Cortex of kidney (tissue), 1 donor: ENCODE measurements at regions not wholly inside any gene's neighbourhood (a gene's known extent, or its start where the extent isn't known, plus 50 kb on each side); places are given as distances from the start of the nearest gene placed in this dataset.
"Not testable (repeated sequence)": the region's sequence is repeated elsewhere in the genome, so short reads cannot be mapped to it uniquely, and the experiment has no call there.

ENCODE experiments used
- DNase-seq: peaks from one replicate; lab custom pipeline; 2025; lab: John Stamatoyannopoulos, UW

DNA sequence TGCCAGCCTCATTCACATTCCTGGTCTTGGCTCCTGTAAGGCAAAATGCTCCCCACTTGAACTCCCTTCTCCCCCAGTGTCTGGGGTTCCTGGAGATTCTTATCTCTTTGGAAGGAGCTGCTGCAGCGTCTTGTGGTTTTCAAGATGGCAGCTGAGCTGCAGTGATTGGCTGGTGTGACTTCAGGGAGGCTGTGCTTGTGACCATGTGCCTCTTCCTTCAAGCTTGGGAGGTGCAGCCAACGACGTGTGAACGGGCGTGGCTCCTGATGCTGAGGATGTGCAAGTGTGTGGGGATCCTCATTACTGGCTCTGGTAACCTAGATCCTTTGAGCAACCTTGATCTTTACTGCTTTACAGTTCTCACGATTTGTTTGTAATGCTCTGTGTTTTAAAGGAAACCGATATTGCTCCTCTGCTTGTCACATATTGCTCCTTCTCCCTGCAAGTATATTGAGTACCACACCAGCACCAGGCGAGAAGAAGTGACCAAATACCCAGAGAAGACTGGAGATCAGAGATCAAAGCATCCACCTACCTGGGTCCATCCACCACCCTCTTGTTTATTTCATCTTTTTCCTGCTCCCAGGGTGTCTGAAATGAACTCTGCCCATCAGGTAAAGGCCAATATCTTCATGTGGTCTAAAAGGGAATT lies 208.5 kb downstream of the FGF9 start:
- DNase-seq: no peak

DNA sequence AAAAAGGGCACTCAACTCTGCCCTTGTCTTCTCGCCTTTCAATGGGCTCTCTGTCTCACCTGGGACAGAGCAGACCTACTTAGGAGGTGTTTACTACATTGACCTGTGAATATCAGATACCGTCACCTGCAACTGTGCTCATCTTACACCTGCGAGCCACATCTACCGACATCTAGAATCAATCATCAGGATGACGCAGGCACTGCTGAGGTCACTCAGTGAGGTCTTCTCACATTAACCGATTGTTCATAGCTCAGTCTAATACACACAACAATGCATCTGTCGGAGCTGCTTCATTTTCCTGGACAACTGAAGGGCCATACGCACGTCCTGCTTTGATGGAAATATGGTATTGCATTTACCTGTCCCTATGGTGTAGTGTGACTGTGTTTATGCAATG lies 211.9 kb downstream of the FGF9 start:
- DNase-seq: no peak

DNA sequence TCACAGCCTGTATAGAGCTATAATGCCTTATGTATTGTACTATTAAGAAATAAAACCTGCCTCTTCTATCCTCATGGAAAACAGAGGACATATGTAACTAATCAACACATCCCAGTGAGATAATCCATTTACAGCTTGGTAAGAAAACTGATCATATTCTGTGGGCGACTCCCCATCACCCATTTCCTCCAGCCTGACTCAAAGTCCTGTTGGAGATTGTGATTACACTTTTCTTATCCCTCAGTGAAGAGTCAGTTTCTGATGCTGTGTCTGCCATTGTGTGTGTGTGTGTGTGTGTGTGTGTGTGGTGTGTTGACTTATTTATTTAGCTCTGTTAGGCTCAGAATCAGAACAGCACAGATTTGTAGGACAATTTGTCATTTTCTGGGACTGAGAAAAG lies 212.8 kb downstream of the FGF9 start:
- DNase-seq: no peak

DNA sequence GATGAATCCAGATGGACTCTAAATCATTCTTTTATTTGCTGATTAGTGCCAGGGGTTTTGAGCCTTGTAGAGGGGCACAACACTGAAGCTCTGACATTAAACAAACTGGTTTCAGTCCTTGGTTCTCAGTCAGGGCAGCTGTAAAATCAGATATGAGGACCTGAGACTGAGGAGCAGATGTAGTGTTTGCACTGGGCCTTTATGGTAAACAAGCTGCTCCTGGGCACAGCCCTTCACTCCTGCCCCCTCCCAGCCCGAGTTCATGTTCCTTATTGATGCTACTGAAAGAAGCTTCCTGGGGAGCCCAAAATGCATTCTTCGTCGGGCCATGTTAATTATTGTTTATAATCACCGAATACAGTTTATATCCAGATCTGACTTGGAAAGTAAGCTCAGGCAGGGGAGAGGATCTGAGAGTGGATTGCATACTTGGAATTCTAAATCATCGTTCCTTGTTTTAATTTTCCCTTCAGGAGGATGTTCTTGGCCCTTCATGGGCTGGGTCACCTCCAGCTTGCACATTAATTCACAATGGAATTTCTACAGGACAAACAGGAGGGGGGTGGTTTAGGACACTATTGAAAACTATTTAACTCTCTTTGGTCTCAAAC lies 213.5 kb downstream of the FGF9 start:
- no peak for DNase-seq

DNA sequence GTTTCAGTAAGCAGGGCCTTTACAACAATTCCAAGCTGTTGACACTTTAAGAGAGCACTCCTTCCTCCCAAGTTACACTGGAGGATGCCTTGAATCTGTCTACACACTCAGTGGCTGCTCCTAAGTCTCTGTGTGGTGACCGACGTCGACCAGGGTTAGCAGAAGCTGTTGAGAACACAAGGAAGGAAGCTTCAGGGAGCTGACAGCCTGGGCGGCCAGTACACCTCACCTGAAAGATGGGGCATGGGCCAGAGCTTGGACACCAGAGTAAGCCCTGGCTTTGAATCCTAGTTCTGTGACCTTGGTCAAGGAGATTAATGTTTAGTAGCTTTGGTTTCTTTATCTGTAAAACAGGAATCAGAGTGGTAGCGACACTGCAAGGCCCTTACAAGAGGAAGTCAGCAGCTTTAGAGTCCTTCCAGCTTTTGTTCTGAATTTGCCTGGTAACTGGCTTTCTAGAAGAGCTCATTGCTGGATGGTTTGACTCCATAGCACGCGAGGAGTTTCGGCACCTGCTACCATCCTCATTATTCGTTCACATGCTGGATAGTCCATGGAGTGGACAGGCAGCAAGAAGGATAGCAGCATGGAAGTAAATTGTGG lies 214.2 kb downstream of the FGF9 start:
- DNase-seq: no peak

DNA sequence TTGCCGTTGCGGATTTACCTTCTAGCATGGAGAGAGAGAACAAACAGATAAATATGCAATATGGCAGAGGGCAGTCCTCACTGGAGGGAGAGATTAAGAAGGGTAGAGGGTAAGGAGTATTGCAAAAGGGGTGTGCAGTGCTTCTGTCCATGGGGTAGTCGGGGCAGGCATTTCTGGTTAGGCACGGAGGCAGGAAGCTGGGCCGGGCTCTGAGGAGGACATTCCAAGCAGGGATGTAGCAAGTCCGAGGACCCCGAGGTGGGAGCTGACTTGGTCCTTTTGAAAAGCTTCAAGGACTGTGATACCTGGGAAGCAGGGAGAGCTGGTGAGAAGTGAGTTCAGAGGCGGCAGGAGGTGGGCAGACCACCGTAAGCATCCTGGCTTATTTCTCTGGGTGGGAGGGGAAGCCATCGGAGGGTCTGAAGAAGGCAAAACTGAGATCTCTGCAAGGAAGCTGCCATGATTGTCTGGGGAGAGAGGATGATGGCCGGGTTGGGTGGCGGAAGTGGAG lies 214.9 kb downstream of the FGF9 start:
- DNase-seq: no peak

DNA sequence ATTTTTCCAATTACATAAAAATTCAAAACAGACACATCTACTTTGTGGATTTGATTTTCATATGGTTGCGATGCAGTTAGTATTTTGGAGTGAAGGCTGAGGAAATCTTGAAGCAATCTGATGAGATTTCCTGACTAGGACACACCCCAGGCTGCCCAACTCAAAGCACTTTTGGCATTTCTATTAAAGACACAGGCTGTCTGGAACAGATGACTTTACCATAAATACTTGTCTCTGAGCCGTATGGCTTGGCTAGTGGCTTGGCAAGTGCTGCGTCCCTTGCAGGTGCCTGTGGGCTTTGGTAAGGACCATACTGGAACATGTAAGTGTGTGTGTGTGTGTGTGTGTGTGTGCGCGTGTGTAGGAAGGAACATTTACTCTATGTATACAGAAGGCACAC lies 218.8 kb downstream of the FGF9 start:
- no peak for DNase-seq

DNA sequence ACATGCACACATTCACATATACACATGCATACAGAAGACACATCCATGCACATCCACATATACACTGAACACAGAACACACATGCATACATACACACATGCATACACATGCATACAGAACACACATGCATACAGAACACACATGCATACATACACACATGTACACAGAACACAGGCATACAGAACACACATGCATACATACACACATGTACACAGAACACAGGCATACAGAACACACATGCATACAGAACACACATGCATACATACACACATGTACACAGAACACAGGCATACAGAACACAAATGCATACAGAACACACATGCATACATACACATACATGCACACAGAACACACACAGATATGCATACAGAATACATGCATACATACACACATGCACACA lies 219.3 kb downstream of the FGF9 start:
- not testable (repeated sequence) for DNase-seq

DNA sequence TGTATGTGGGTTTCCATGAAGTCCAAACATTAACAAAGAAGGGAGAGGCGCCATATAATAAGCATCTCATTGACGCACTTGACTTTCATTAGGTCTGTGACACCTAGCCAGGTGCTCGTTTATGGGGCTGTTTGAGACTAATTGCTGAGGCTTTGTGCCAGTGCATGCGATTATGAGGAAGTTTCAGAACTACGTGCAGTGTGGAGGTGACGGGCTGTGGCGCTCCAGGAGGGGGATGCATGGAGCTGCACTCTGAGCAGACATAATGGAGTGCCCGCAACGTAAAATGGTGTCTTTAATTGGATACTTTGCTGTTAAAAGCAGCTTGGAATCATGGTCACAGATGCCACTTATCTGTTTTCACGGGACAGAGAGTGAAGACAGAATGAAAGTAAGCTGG lies 223.2 kb downstream of the FGF9 start:
- no peak for DNase-seq

DNA sequence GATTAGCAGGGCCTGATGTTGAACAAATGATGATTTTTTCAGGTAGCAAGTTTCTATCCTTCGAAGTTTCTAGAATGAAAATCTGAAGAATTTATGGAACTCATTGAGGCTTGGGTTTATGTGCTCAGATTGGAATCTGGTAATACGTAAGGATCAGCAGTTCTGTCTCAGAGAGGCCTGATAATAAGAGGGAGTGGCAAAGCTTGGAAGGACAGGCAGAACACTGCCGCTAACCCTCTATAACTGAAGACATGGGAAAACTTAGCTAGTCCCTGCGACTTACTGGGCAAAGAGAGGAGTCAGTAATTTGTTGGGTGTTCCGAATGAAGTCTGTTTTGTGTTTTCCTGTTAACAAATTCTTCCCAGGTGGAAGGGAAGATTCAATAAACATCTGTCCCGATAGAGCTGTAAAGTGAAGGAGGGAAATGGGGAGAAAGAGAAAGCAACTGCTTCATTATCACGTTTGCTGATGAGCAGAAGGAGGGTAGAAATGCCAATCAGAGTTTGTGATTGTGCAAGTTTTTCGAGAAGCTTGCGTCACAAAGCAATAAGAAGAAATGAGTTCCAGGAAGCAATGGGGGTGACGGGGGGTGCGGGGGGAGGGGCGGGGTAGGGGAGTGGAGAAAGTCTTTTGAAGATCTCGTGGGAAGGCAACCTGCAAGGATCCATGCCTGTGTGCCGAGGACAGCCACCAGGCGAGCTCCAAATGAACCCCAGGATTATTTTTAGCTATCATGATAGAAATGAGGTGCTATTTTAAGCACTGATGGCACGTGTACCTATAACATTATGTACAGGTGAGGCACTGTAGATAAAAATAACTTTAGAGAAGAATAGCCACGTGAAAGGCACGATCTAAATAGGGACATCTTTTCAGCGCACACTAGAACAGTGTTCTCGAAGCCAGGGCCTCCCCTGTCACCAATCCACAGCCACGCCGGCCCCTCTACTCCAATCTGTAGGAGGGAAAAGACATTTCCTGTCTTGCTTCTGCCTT lies 224.1 kb downstream of the FGF9 start:
- no peak for DNase-seq

DNA sequence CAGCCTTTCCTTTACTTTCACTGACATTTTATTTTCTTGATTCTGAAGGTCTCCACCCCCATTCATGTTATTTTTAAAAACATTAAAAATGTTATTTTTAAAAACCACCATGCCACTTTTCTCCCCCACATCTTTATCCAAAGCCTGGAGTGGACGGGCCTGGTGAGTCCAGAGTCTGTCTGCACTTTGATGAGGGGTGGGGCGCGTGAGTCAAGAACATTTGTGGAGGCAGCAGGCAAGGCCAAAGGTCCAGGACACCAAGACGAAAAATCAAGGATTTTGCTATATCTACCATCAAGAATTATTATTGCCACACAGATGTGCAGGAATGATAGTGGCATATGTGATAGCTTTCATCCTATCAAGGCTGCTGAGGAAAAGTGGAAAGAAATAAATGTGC lies 224.9 kb downstream of the FGF9 start:
- DNase-seq: no peak

DNA sequence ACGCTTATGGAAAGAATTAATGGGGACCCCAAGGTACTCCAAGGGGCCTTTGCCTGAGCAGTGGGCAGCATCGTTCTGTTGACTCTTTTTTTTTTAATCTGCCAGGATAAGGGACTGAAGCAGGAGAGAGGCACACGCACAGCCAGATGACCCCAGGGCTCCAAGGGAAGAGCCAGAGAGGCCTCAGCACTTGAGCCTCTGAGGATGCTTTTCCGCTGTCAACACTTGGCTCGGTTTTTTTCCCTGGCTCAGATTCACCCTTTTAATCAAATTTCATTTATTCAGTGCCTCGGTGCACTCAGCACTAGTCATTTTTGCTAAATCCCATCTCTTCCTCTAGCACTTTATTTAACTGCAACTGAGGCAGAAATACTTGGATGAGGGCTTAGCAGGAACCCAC lies 226.3 kb downstream of the FGF9 start:
- DNase-seq: no peak

DNA sequence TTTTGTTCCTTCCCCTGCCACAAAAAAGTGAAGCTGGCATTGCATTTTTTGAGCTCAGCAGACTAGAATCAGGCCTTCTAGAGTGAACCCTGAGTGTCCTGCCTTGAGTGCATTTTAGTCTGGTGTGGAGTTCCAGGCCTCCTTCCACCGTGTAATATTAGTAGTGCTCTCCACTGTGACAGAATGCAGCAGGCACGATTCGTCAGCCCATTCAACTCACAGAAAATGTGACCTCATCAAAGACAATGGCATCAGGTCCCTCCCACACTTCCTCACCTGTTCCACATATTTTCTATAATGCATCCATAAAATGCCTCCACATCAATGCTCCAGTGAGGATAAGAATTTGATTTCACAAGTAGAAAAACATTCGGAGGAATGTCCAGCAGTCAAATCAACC lies 227.6 kb downstream of the FGF9 start:
- no peak for DNase-seq

DNA sequence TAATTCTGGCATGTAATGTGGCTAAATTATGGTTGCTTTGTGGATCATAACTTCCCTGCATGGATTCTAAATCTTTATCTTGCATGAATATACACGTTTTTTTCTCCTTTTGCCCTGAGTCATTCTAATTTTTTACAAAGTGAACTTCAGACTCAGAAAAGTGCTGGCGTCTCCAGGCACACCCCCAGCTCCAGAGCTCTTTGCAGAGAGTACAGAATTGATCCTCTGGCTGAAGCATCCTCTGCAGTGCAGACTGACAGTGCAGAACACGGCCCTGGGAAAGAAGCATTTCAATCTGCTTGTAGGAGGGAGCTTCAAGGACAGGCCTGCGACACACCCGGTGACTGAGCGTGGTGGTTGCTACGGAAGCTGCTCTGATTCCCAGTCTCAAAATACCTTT lies 228.1 kb downstream of the FGF9 start:
- no peak for DNase-seq

DNA sequence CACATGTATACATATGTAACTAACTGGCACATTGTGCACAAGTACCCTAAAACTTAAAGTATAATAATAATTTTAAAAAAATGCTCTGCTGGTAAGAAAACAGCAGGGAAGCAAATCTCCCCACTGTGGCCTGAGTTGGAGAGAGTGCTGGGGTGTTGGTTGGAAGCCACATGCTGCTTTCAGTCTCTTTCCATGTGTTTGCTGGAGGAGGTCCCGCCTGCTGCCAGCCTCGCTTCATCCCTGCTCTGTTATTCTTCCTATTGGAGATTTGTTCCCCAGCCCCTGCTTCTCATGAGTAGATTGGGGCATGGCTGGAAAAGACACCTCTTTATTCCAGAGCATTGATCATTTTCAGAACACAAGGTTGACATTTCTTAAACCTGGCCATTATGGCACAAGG lies 230.5 kb downstream of the FGF9 start:
- no peak for DNase-seq

DNA sequence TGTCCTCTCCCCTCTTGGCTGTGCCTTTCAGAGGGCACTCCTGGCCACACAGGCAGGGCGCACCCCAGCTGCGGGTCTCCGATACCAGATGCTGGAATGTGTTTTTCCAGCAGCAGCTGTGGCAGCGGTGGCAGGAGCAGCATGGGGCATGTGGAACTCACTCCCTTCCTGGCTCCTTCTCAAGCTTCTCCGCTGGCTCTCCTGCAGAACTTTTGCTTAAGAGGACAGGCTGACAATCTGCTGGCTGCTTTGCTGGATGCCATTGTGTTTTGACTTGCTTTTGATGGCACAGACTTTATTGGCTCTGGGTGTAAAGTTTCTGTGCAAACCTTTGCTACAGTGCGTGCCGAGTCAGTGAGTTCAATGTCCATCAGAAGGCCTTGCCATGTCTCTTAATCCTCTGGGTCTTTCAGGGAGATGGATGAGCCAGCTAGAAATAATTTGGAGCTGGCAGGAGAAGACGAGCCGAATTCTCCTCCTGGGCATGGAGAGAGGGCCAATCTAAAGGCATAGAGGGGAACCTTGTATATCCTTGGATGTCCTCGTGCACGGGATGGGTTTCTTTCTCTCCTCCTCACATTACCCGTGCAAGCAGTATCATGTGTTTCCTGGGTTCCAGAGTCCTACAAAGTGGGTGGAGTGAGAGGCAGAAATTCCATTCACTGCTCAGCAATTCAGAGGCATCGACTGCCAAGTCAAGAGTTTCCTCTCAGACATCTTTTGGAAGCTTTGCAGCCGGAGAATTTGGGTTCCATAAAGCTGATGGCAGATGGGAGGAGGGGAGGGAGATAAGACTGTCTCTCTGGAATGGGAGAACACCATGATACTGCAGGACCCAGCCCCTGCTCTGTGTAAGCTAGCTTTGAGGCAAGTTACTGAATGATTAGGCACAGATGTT lies 231.2 kb downstream of the FGF9 start:
- no peak for DNase-seq

DNA sequence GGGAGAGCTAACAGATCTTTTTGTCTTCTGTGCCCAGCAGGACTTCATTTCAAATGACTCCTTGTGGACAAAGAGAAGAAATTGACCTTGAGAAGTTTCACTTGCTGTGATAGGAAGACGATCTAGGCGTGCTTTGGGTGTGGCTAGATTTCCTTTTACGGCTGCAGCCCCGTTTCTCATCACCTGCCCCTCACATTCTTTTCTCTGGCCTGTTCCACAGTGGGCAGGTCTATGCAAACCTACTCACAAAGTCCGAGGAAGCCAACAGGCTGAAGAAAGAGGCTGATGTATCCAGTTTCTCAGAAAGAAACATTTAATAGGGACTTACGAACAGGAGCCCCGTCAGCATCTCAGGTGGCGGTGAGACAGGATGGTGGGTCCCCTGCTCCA lies 231.8 kb downstream of the FGF9 start:
- no peak for DNase-seq

DNA sequence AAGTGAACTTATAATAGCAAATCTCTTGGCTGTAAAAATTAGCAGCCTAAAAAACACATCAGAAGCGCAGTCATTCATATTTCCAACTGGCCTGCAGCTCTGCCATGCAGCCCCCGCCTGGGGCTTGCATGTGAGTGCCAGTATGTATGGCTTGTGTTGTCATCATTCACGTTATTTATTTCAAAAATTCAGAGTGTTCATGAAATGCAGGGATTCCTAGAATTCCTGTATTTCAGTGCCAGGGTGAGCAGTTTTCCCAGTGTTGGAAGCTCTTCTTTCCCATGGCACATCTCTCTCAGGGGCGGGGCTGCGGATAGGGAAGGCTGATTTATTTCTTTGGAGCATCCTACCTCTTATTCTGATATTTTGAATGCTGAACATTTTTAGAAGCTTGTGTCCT lies 234.6 kb downstream of the FGF9 start:
- DNase-seq: no peak

DNA sequence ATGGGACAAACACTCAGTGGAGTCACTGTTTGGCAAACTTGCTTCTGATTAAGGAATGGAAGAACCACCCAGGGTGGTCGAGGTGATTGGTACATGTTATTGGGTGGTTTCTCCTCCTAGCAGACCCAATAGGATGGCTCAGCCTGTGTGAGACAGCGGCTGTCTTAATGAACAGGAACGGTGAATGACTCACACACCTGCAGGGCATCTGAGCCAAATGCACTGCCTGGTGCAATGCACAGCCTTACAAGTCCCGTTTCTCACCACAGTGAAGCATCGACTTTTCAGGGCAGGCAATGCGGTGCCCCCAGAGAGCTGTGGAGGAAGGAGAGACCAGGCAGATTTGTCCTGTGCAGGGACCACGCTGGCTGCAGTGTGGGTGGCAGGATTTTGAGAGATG lies 238.5 kb downstream of the FGF9 start:
- DNase-seq: no peak

DNA sequence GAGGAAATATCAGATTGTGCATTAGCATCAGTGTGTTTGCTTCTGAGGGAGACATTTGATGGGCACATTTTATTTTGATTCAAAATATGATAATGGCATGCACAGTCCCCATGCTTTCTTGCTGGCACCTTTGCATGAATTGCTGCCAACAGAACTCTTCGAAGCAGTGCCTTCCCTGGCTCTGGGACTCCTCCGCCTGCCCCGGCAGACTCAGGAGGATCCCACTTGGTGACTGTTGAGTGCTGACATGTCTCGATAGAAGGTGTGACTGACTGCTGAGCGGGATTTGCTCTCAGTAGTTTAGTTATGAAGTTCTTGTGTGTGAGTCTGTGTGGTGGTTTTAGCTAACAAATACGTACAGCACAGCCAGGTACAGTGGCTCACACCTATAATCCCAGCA lies 239.7 kb downstream of the FGF9 start:
- DNase-seq: no peak

DNA sequence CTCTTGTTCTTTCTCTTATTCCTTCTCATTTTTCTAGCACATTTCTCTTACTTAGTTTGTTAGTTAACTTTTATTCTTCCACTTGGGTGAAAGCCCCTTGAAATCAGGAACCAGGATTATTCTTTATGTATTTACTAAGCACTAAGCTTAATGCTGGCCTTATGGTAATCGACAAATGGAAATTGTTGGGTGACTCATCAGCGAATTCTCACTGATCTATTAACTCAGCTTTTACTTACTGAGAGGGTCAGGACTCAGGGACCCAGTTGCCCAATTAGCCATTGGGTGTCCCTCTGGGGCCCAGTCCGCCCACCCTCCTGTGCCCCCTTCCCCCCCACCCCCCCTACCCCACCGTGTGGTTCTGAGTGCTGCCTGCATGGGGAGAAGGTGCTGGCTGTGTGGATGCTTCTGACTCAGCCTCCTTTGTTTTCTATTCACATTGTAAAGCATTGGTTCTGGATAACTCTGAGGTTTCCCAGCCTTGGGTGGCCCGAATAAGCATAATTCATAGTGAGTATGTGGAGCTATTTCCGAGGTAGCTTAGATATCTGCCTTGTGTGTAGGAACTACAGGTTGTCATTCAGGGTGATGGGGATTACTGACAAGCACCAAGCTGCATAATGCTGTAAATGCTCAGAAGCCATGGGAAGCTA lies 240.9 kb downstream of the FGF9 start:
- no peak for DNase-seq
